ENCODE measurements at regions not wholly inside any gene's neighbourhood (a gene's known extent, or its start where the extent isn't known, plus 50 kb on each side); places are given as distances from the start of the nearest gene placed in this dataset.

- TF ChIP-seq CTCF (IDR thresholded peaks at IDR 0.05 in 4 of 5, conservative IDR thresholded peaks at IDR 0.05 in 1 of 5) = no peak
- no peak for TF ChIP-seq POLR2A (IDR thresholded peaks at IDR 0.05)
Measured at GRCh38 chr4:24137671-24138601, 248.1 kb upstream of the PPARGC1A start.
